GM18517 (cell line): ENCODE measurements at regions not wholly inside any gene's neighbourhood (a gene's known extent, or its start where the extent isn't known, plus 50 kb on each side); places are given as distances from the start of the nearest gene placed in this dataset.

Experiments used
- ATAC-seq: cut with Tn5 transposase; IDR thresholded peaks from one replicate; pipeline ENCODE4 v1.9.1; 2021; ENCODE audit warnings: mild to moderate bottlenecking, moderate library complexity; ENCODE audit not compliant: unreplicated experiment

GRCh38 chr5:164002628-164003027, 497.2 kb downstream of the MAT2B start:
- no peak for ATAC-seq

GRCh38 chr5:164005071-164005470, 499.7 kb downstream of the MAT2B start:
- ATAC-seq = no peak

GRCh38 chr5:164007064-164007463, 501.6 kb downstream of the MAT2B start:
- ATAC-seq = no peak

GRCh38 chr5:164009621-164010020, 504.2 kb downstream of the MAT2B start:
- no peak for ATAC-seq

- ATAC-seq = no peak
Measured at GRCh38 chr5:164010900-164011299, 505.5 kb downstream of the MAT2B start.

GRCh38 chr5:164012371-164012770, 507.0 kb downstream of the MAT2B start:
- no peak for ATAC-seq

GRCh38 chr5:164013077-164013670, 507.8 kb downstream of the MAT2B start:
- ATAC-seq = peak; percentile 77

GRCh38 chr5:164020116-164020515, 514.7 kb downstream of the MAT2B start:
- no peak for ATAC-seq

GRCh38 chr5:164027738-164028137, 522.3 kb downstream of the MAT2B start:
- no peak for ATAC-seq

- no peak for ATAC-seq
Measured at GRCh38 chr5:164038128-164038783, 532.8 kb downstream of the MAT2B start.

- no peak for ATAC-seq
Measured at GRCh38 chr5:164041105-164041504, 535.7 kb downstream of the MAT2B start.

GRCh38 chr5:164048359-164048926, 543.0 kb downstream of the MAT2B start:
- no peak for ATAC-seq

GRCh38 chr5:164051745-164052144, 546.3 kb downstream of the MAT2B start:
- no peak for ATAC-seq

- no peak for ATAC-seq
Measured at GRCh38 chr5:164052536-164053093, 547.2 kb downstream of the MAT2B start.

GRCh38 chr5:164053123-164053522, 547.7 kb downstream of the MAT2B start:
- ATAC-seq = no peak

- ATAC-seq = no peak
Measured at GRCh38 chr5:164054461-164054860, 549.0 kb downstream of the MAT2B start.

GRCh38 chr5:164057121-164057520, 551.7 kb downstream of the MAT2B start:
- ATAC-seq = no peak

GRCh38 chr5:164058621-164059020, 553.2 kb downstream of the MAT2B start:
- ATAC-seq = no peak

GRCh38 chr5:164059471-164059870, 554.1 kb downstream of the MAT2B start:
- no peak for ATAC-seq

GRCh38 chr5:164060786-164061355, 555.5 kb downstream of the MAT2B start:
- no peak for ATAC-seq

- ATAC-seq = no peak
Measured at GRCh38 chr5:164062304-164062703, 556.9 kb downstream of the MAT2B start.

GRCh38 chr5:164065266-164065665, 559.8 kb downstream of the MAT2B start:
- ATAC-seq = no peak
